ENCODE measurements at regions not wholly inside any gene's neighbourhood (a gene's known extent, or its start where the extent isn't known, plus 50 kb on each side); places are given as distances from the start of the nearest gene placed in this dataset.

DNA sequence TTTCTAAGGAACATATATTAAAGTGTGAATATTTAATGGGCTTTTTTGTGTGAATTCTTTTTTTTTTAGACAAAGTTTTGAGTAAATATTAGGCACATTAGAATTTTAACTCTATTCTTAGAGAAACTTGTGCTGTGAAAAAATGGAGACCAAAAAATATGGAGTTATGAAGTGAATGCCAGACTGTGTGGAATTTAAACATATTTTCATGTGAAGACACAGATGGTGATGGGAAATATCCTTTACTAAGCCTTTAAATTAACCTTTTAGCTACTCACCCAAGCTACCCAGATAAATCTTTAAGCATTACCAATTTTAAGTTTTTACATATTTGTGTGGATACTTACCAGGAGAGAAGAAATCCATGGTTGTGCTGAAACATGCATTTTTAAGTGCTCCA, 148.8 kb upstream of the OTX2 start:
- Histone ChIP-seq H3K4me1 (ENCODE audit: insufficient read depth) (no peaks in the 10 kb centered on the region), H3K4me3 (ENCODE audit: low read depth, low read length) (no peak overlapping the region), H3K36me3 (ENCODE audit: insufficient read depth) (no peaks in the 10 kb centered on the region), H3K27ac (ENCODE audit: low read depth) (no peak overlapping the region)
- no peak for DNase-seq (ENCODE audit: extremely low spot score)

DNA sequence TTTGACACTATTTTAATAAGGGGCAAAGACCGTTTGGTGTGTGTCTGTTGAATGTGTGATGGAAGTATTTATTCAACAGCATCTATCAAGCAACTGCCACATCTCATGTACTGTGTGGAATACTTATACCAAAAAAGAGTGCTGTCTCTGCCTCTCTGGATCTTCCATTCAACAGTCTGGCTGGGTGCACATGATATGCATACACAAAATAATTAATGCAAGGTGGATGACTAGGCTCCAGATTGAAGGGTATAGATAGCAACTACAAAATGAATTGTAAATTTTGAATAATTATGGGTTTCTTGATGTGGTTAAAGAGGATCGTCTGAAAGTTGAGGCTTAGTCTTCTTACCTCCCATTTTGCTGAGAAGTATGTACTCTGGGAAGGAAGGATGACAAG, 145.9 kb upstream of the OTX2 start:
- Histone ChIP-seq H3K4me3 (ENCODE audit: low read depth, low read length) (no peak overlapping the region), H3K4me1 (ENCODE audit: insufficient read depth) (no peaks in the 10 kb centered on the region), H3K27ac (ENCODE audit: low read depth) (no peak overlapping the region), H3K36me3 (ENCODE audit: insufficient read depth) (no peaks in the 10 kb centered on the region)
- WGBS: 52% methylated on average over 2 of the region's 2 CpGs
- no peak for DNase-seq (ENCODE audit: extremely low spot score)

DNA sequence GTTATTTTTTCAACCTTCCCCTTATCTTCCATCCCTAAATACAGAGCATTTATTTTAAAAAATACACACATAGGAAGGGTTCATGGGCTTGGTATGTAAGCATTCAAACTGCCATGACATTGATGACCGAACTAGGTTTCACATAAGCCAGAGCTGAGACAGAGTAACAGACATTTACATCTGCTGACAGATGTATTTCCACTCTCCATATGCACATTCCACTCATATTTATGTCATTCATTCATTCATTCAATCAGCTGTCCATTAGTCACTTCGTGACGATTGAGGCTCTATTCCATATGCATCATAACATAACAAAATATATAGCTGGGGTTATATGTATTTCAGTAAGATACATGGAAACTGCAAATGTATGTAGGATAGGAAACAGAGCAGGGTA, 145.5 kb upstream of the OTX2 start:
- H3K27ac ChIP-seq (ENCODE audit: low read depth): no peak overlapping the region
- no peak overlapping the region for H3K4me3 ChIP-seq (ENCODE audit: low read depth, low read length)
- no peaks in the 10 kb centered on the region for H3K4me1 ChIP-seq (ENCODE audit: insufficient read depth)
- 88% methylated on average over 3 of the region's 3 CpGs for WGBS
- DNase-seq (ENCODE audit: extremely low spot score): no peak
- no peaks in the 10 kb centered on the region for H3K36me3 ChIP-seq (ENCODE audit: insufficient read depth)

DNA sequence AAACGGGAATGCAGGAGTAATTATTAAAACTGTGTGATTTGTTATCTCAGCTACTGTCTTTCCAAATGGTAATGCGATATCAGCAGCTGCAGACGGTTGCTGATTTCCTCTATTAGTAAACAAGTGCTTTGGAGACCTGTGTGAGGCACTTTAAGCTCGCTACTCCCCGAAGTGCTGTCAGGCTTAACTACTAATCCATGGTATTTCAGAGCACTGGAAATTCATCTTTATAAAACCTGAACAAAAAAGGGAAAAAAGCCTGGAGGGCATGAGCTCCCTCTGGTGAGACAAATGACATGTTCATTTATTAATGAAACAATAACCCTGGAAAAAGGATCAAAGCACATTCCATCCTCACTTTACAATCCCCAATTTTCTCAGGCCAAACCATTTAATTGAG, 143.6 kb upstream of the OTX2 start:
- WGBS: 11% methylated on average over 5 of the region's 5 CpGs
- H3K4me1 ChIP-seq (ENCODE audit: insufficient read depth): no peaks in the 10 kb centered on the region
- H3K4me3 ChIP-seq (ENCODE audit: low read depth, low read length): no peak overlapping the region
- no peaks in the 10 kb centered on the region for H3K36me3 ChIP-seq (ENCODE audit: insufficient read depth)
- no peak for DNase-seq (ENCODE audit: extremely low spot score)
- H3K27ac ChIP-seq (ENCODE audit: low read depth): no peak overlapping the region

GRCh38 chr14:56952766-56953473, 142.6 kb upstream of the OTX2 start:
- WGBS: 80% methylated on average over 3 of the region's 3 CpGs

DNA sequence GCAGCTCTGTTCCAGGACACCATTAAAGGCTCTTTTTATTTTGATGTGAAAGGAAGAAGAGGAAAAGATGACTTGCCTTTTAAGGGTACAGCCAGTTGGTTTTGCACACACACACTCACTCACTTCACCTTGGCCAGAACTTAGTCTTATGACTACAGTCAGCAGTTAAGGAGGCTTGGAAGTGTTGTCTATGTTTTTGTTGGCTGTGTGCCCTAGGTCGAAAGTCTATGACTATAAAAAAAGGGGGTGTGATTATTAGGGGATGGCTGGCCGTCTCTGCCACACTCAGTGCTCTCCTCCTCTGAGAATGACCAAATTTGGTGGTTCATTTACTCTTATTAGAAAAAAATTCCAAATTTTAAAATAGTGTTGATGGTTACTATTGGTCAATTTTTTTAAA, 139.5 kb upstream of the OTX2 start:
- Histone ChIP-seq H3K4me3 (ENCODE audit: low read depth, low read length) (no peak overlapping the region), H3K36me3 (ENCODE audit: insufficient read depth) (no peaks in the 10 kb centered on the region), H3K4me1 (ENCODE audit: insufficient read depth) (no peaks in the 10 kb centered on the region), H3K27ac (ENCODE audit: low read depth) (no peak overlapping the region)
- no peak for DNase-seq (ENCODE audit: extremely low spot score)
- WGBS: 15% methylated on average over 2 of the region's 2 CpGs

More at GRCh38 chr14:56952766-56953473, 142.6 kb upstream of the OTX2 start:
- no peaks in the 10 kb centered on the region for H3K4me1 ChIP-seq (ENCODE audit: insufficient read depth)
- H3K36me3 ChIP-seq (ENCODE audit: insufficient read depth): no peaks in the 10 kb centered on the region
- H3K27ac ChIP-seq (ENCODE audit: low read depth): no peak overlapping the region
- no peak for DNase-seq (ENCODE audit: extremely low spot score)
- H3K4me3 ChIP-seq (ENCODE audit: low read depth, low read length): no peak overlapping the region

- Histone ChIP-seq H3K4me3 (ENCODE audit: low read depth, low read length) (no peak overlapping the region), H3K27ac (ENCODE audit: low read depth) (no peak overlapping the region), H3K4me1 (ENCODE audit: insufficient read depth) (no peaks in the 10 kb centered on the region), H3K36me3 (ENCODE audit: insufficient read depth) (no peaks in the 10 kb centered on the region)
- no peak for DNase-seq (ENCODE audit: extremely low spot score)
- 24% methylated on average over 2 of the region's 2 CpGs for whole genome bisulfite sequencing
Observed at GRCh38 chr14:56945291-56945690, 135.0 kb upstream of the OTX2 start.

DNA sequence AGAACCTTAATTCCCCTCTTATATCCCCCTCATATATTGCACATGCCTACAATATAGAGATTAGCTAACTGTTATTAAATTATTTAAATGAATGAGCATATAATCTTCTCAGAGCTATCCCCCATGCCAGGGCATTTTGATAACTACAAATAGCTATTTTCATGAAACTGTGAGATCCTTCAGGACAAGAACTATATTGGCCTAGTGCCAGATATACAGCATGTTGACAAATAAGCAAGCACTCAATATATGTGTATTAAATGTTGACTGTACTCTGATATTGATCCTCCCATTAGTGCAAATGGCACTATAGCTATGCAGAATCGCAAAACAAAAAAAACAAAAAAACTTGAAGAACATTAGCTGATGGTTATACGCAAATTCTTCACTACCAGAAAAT, 134.1 kb upstream of the OTX2 start:
- no peaks in the 10 kb centered on the region for H3K4me1 ChIP-seq (ENCODE audit: insufficient read depth)
- no peak overlapping the region for H3K27ac ChIP-seq (ENCODE audit: low read depth)
- WGBS: 97% methylated on average over 2 of the region's 2 CpGs
- H3K36me3 ChIP-seq (ENCODE audit: insufficient read depth): no peaks in the 10 kb centered on the region
- DNase-seq (ENCODE audit: extremely low spot score): no peak
- no peak overlapping the region for H3K4me3 ChIP-seq (ENCODE audit: low read depth, low read length)

GRCh38 chr14:56933446-56933845, 123.2 kb upstream of the OTX2 start:
- H3K4me3 ChIP-seq (ENCODE audit: low read depth, low read length): no peak overlapping the region
- no peak for DNase-seq (ENCODE audit: extremely low spot score)
- H3K27ac ChIP-seq (ENCODE audit: low read depth): no peak overlapping the region
- H3K36me3 ChIP-seq (ENCODE audit: insufficient read depth): no peaks in the 10 kb centered on the region
- H3K4me1 ChIP-seq (ENCODE audit: insufficient read depth): no peaks in the 10 kb centered on the region

- H3K4me3 ChIP-seq (ENCODE audit: low read depth, low read length): no peak overlapping the region
- no peak for DNase-seq (ENCODE audit: extremely low spot score)
- 27% methylated on average over 3 of the region's 3 CpGs for WGBS
- H3K4me1 ChIP-seq (ENCODE audit: insufficient read depth): no peaks in the 10 kb centered on the region
- no peaks in the 10 kb centered on the region for H3K36me3 ChIP-seq (ENCODE audit: insufficient read depth)
- no peak overlapping the region for H3K27ac ChIP-seq (ENCODE audit: low read depth)
Observed at GRCh38 chr14:56918849-56919574, 108.7 kb upstream of the OTX2 start.

- Histone ChIP-seq H3K36me3 (ENCODE audit: insufficient read depth) (no peaks in the 10 kb centered on the region), H3K4me3 (ENCODE audit: low read depth, low read length) (no peak overlapping the region), H3K27ac (ENCODE audit: low read depth) (no peak overlapping the region), H3K4me1 (ENCODE audit: insufficient read depth) (no peaks in the 10 kb centered on the region)
- no peak for DNase-seq (ENCODE audit: extremely low spot score)
- 22% methylated on average over 5 of the region's 5 CpGs for WGBS
Observed at GRCh38 chr14:56905282-56905681, 95.0 kb upstream of the OTX2 start.

- no peak overlapping the region for H3K27ac ChIP-seq (ENCODE audit: low read depth)
- WGBS: 42% methylated on average over 6 of the region's 6 CpGs
- H3K36me3 ChIP-seq (ENCODE audit: insufficient read depth): no peaks in the 10 kb centered on the region
- H3K4me1 ChIP-seq (ENCODE audit: insufficient read depth): no peaks in the 10 kb centered on the region
- no peak for DNase-seq (ENCODE audit: extremely low spot score)
- H3K4me3 ChIP-seq (ENCODE audit: low read depth, low read length): no peak overlapping the region
Observed at GRCh38 chr14:56903304-56903969, 93.2 kb upstream of the OTX2 start.

DNA sequence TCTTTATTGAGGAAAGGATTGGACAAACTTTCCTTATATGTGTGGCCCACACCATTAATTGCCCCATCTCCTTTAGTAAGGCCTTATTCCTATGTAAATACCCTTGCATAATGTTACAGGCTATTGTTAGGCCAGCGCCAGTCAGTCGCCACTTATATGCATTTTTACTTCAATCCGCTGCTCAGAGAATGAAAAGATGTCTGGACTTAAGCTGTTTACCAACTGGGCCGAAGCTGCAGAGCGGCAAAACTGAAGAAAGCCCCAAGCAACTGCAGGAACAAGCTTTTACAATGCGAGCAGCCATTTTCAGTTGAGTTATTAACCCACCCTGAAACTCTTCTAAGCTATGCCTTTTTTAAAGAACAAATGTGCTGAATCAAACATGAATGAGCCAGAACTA, 92.1 kb upstream of the OTX2 start:
- Histone ChIP-seq H3K27ac (ENCODE audit: low read depth) (no peak overlapping the region), H3K4me1 (ENCODE audit: insufficient read depth) (no peaks in the 10 kb centered on the region), H3K4me3 (ENCODE audit: low read depth, low read length) (no peak overlapping the region), H3K36me3 (ENCODE audit: insufficient read depth) (no peaks in the 10 kb centered on the region)
- DNase-seq (ENCODE audit: extremely low spot score): no peak
- WGBS: 60% methylated on average over 6 of the region's 6 CpGs

DNA sequence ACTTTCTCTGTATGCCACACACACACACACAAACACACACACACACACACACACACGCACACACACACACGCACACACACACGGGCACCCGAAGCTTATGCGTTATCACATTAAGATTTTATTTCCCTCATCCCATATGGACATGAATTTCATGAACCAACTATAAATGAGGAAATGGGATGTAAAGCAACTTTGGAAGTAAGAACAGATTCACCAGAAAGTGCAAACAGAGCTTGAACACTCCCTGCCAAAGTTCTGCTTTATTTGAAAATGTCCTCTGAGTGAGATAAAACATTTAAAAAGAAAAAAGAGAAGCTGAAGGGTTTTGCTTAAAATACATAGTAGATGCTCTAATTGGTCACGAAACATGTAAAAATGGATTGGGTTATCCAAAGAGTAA, 90.4 kb upstream of the OTX2 start:
- 62% methylated on average over 6 of the region's 6 CpGs for WGBS

More for the DNA sequence above, 90.4 kb upstream of the OTX2 start:
- H3K36me3 ChIP-seq (ENCODE audit: insufficient read depth): no peaks in the 10 kb centered on the region
- H3K4me3 ChIP-seq (ENCODE audit: low read depth, low read length): no peak overlapping the region
- no peak for DNase-seq (ENCODE audit: extremely low spot score)
- H3K4me1 ChIP-seq (ENCODE audit: insufficient read depth): no peaks in the 10 kb centered on the region
- H3K27ac ChIP-seq (ENCODE audit: low read depth): no peak overlapping the region
